Duodenal mucosa (tissue), 2 donors: ENCODE measurements at regions not wholly inside any gene's neighbourhood (a gene's known extent, or its start where the extent isn't known, plus 50 kb on each side); places are given as distances from the start of the nearest gene placed in this dataset.

Experiments used
- H3K27ac ChIP-seq: one replicate; pipeline ENCODE4 v1.7.0; 2013; ENCODE audit warnings: low read depth, low read length
- H3K27me3 ChIP-seq, 2 donors: one replicate each; pipeline ENCODE4 v1.7.0; 2013; ENCODE audit warnings: low read length in 2 of 2, control low read depth in 1 of 2; ENCODE audit not compliant: insufficient read depth in 2 of 2, control insufficient read depth in 1 of 2
- H3K36me3 ChIP-seq, 2 donors: one replicate each; pipeline ENCODE4 v1.7.0; 2013; ENCODE audit warnings: low read length in 2 of 2, control low read depth in 1 of 2; ENCODE audit not compliant: insufficient read depth in 2 of 2, control insufficient read depth in 1 of 2
- H3K4me1 ChIP-seq, 2 donors: one replicate each; pipeline ENCODE4 v1.7.0; 2013; ENCODE audit warnings: low read length in 2 of 2, control low read depth in 1 of 2; ENCODE audit not compliant: insufficient read depth in 2 of 2, control insufficient read depth in 1 of 2
- H3K4me3 ChIP-seq, 2 donors: one replicate each; pipeline ENCODE4 v1.7.0; 2013; ENCODE audit warnings: low read length in 2 of 2, low read depth in 1 of 2
- H3K9ac ChIP-seq, 2 donors: one replicate each; pipeline ENCODE4 v1.7.0; 2013; ENCODE audit warnings: low read length in 2 of 2, low read depth in 1 of 2
- H3K9me3 ChIP-seq, 2 donors: one replicate each; pipeline ENCODE4 v1.7.0; 2013; ENCODE audit warnings: low read length in 2 of 2, control low read depth in 1 of 2; ENCODE audit not compliant: control insufficient read depth in 1 of 2

GRCh38 chr15:77747175-77748077, 114.7 kb upstream of the LINGO1 start:
- Histone ChIP-seq H3K4me3 (peak overlapping the region in 1 of 2 donors; percentile 21), H3K27ac (no peak overlapping the region)

GRCh38 chr15:77746254-77747174, 113.8 kb upstream of the LINGO1 start:
- Histone ChIP-seq H3K4me1 (no peaks in the 10 kb centered on the region), H3K9ac (no peak overlapping the region), H3K27ac (no peak overlapping the region)

More at GRCh38 chr15:77747175-77748077, 114.7 kb upstream of the LINGO1 start:
- Histone ChIP-seq H3K4me1 (no peaks in the 10 kb centered on the region), H3K9me3 (no peaks in the 10 kb centered on the region), H3K9ac (no peak overlapping the region), H3K36me3 (no peaks in the 10 kb centered on the region), H3K27me3 (no peaks in the 10 kb centered on the region)

GRCh38 chr15:77744398-77744797, 111.7 kb upstream of the LINGO1 start:
- no peaks in the 10 kb centered on the region for H3K4me1 ChIP-seq
- no peaks in the 10 kb centered on the region for H3K36me3 ChIP-seq
- H3K4me3 ChIP-seq, result no peak overlapping the region
- no peak overlapping the region for H3K27ac ChIP-seq
- no peak overlapping the region for H3K9ac ChIP-seq
- no peaks in the 10 kb centered on the region for H3K9me3 ChIP-seq
- H3K27me3 ChIP-seq, result peaks cover 2 to 6% of the 10 kb centered on the region in 2 donors

More at GRCh38 chr15:77746254-77747174, 113.8 kb upstream of the LINGO1 start:
- Histone ChIP-seq H3K36me3 (no peaks in the 10 kb centered on the region), H3K27me3 (no peaks in the 10 kb centered on the region), H3K9me3 (no peaks in the 10 kb centered on the region), H3K4me3 (no peak overlapping the region)

- Histone ChIP-seq H3K9ac (no peak overlapping the region), H3K4me1 (no peaks in the 10 kb centered on the region), H3K27me3 (peaks cover 2 to 6% of the 10 kb centered on the region in 2 donors), H3K9me3 (no peaks in the 10 kb centered on the region), H3K36me3 (no peaks in the 10 kb centered on the region), H3K27ac (no peak overlapping the region), H3K4me3 (no peak overlapping the region)
These were observed 109.9 kb upstream of the LINGO1 start for GRCh38 chr15:77742570-77742969.

- Histone ChIP-seq H3K36me3 (no peaks in the 10 kb centered on the region), H3K27ac (no peak overlapping the region), H3K27me3 (peaks cover 2 to 6% of the 10 kb centered on the region in 2 donors), H3K4me1 (no peaks in the 10 kb centered on the region), H3K9ac (no peak overlapping the region), H3K9me3 (no peaks in the 10 kb centered on the region), H3K4me3 (no peak overlapping the region)
These were observed 109.4 kb upstream of the LINGO1 start for GRCh38 chr15:77742127-77742526.

- Histone ChIP-seq H3K4me1 (no peaks in the 10 kb centered on the region), H3K27me3 (peaks cover 2 to 6% of the 10 kb centered on the region in 2 donors), H3K4me3 (no peak overlapping the region), H3K27ac (no peak overlapping the region), H3K9me3 (no peaks in the 10 kb centered on the region), H3K36me3 (no peaks in the 10 kb centered on the region), H3K9ac (no peak overlapping the region)
These were observed 108.4 kb upstream of the LINGO1 start for GRCh38 chr15:77741106-77741505.

GRCh38 chr15:77739591-77740378, 107.1 kb upstream of the LINGO1 start:
- H3K4me1 ChIP-seq, result no peaks in the 10 kb centered on the region
- no peaks in the 10 kb centered on the region for H3K36me3 ChIP-seq
- H3K9ac ChIP-seq, result no peak overlapping the region
- peaks cover 2 to 6% of the 10 kb centered on the region in 2 donors for H3K27me3 ChIP-seq
- H3K27ac ChIP-seq, result no peak overlapping the region
- no peaks in the 10 kb centered on the region for H3K9me3 ChIP-seq
- no peak overlapping the region for H3K4me3 ChIP-seq

GRCh38 chr15:77738441-77739302, 106.0 kb upstream of the LINGO1 start:
- H3K4me3 ChIP-seq, result no peak overlapping the region
- no peaks in the 10 kb centered on the region for H3K9me3 ChIP-seq
- H3K4me1 ChIP-seq, result no peaks in the 10 kb centered on the region
- no peak overlapping the region for H3K9ac ChIP-seq
- H3K36me3 ChIP-seq, result no peaks in the 10 kb centered on the region
- no peak overlapping the region for H3K27ac ChIP-seq
- H3K27me3 ChIP-seq, result peaks cover 2 to 6% of the 10 kb centered on the region in 2 donors

- Histone ChIP-seq H3K27me3 (peaks cover 2 to 6% of the 10 kb centered on the region in 2 donors), H3K27ac (no peak overlapping the region), H3K9me3 (no peaks in the 10 kb centered on the region), H3K4me3 (no peak overlapping the region), H3K36me3 (no peaks in the 10 kb centered on the region), H3K4me1 (no peaks in the 10 kb centered on the region), H3K9ac (no peak overlapping the region)
These were observed 105.3 kb upstream of the LINGO1 start for GRCh38 chr15:77738038-77738370.
